Sigmoid colon (tissue), 4 donors: ENCODE measurements at regions not wholly inside any gene's neighbourhood (a gene's known extent, or its start where the extent isn't known, plus 50 kb on each side); places are given as distances from the start of the nearest gene placed in this dataset.
"Not testable (repeated sequence)": the region's sequence is repeated elsewhere in the genome, so short reads cannot be mapped to it uniquely, and the experiment has no call there.

Experiments used
- POLR2A ChIP-seq, 2 donors: fragments of 450-650 bp; IDR thresholded peaks; one replicate each; pipeline ENCODE4 v1.6.1; 2016; ENCODE audit warnings: antibody characterized with exemption in 2 of 2, mild to moderate bottlenecking in 2 of 2, moderate library complexity in 2 of 2
- POLR2AphosphoS5 ChIP-seq, 4 donors: sonication (generic); formaldehyde crosslinking; IDR thresholded peaks; one replicate each; pipeline ENCODE4 v1.6.1; 2017; ENCODE audit warnings: antibody characterized with exemption in 4 of 4
- TF ChIP-seq, protein P1 (sequence below), 4 experiments: fragments of 450-650 bp in 3 of 4; fragments of 200-600 bp in 1 of 4; IDR thresholded peaks; one replicate each; pipeline ENCODE4 v1.5.1; 2016 to 2019; ENCODE audit warnings: antibody characterized with exemption in 4 of 4, mild to moderate bottlenecking in 3 of 4, moderate library complexity in 2 of 4

DNA sequence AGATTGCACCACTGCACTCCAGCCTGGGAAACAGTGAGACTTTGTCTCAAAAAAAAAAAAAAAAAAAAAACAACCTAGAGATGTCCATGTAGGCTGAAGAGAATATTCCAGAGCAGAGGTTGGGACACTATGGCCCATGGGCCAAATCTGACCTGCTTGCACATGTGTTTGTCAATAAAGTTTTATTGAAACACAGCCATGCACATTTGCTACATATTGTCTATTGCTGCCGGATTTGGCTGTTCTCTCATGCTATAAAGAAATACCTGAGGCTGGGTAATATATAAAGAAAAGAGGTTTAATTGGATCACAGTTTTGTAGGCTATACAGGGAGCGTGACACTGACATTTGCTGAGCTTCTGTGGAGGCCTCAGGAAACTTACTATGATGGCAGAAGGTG is 102.3 kb upstream of the FAM90A26 start:
- TF ChIP-seq, protein P1, sequence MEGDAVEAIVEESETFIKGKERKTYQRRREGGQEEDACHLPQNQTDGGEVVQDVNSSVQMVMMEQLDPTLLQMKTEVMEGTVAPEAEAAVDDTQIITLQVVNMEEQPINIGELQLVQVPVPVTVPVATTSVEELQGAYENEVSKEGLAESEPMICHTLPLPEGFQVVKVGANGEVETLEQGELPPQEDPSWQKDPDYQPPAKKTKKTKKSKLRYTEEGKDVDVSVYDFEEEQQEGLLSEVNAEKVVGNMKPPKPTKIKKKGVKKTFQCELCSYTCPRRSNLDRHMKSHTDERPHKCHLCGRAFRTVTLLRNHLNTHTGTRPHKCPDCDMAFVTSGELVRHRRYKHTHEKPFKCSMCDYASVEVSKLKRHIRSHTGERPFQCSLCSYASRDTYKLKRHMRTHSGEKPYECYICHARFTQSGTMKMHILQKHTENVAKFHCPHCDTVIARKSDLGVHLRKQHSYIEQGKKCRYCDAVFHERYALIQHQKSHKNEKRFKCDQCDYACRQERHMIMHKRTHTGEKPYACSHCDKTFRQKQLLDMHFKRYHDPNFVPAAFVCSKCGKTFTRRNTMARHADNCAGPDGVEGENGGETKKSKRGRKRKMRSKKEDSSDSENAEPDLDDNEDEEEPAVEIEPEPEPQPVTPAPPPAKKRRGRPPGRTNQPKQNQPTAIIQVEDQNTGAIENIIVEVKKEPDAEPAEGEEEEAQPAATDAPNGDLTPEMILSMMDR (IDR thresholded peaks at IDR 0.05): not testable (repeated sequence)
- TF ChIP-seq POLR2A, POLR2AphosphoS5 (IDR thresholded peaks at IDR 0.05): not testable (repeated sequence)
